NCI-H524 (cell line): ENCODE measurements at regions not wholly inside any gene's neighbourhood (a gene's known extent, or its start where the extent isn't known, plus 50 kb on each side); places are given as distances from the start of the nearest gene placed in this dataset.
A peak's percentile ranks its signal among the peaks of the same experiment; 100 is the strongest.

Experiments used
- DNase-seq, 2 experiments: peaks; one replicate each; lab custom pipeline; 2025; lab: John Stamatoyannopoulos, UW

DNA sequence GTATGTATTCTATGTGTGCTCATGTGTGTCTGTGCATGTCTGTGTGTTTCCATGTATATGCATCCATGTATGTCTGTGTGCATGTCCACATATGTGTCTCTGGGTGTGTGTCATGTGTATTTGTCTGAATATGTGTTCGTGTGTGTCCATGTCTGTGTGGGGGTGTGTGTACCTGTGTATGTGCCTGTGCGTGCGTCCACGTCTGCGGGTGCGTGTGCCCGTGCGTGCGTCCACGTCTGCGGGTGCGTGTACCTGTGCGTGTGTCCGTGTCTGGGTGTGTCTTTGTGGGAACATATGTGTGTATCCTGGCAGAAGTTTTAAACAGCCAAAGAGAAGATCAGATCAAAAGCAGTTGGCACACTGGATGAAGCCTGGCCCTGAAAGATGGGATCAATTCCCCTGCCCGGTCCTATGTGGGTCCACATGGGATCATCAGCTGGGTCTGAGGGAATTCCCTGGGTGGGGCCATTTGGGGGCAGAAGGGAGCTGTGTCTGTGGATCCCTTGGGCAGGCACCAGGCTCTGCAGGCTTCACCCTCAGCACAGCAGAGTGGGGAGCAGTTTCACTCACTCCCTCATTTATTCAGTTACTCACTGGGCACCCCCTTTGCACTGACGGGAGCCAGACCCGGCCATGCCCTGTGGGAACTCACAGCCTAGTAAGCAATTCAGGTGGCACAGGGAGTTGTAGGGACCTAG, 167.4 kb downstream of the MN1 start:
- DNase-seq = no peak

DNA sequence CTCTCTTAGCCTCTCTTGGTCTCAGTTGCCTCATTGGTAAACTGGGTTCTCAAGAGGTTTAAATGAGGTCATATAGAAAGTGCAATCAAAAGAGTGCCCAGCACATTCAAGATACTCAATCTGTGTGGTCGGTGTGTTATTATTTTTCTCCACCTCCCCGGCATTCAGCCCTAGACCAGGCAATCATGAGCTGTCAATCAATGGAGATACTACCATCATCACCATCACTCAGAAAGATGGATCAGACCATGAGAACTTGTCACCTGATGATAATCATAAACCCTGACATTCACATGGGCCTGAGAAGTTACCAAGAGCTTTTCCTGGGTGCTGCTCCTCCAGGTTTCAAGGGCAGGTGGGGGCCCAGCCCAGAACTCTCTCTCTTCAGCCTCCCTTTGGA, 166.1 kb downstream of the MN1 start:
- no peak for DNase-seq

DNA sequence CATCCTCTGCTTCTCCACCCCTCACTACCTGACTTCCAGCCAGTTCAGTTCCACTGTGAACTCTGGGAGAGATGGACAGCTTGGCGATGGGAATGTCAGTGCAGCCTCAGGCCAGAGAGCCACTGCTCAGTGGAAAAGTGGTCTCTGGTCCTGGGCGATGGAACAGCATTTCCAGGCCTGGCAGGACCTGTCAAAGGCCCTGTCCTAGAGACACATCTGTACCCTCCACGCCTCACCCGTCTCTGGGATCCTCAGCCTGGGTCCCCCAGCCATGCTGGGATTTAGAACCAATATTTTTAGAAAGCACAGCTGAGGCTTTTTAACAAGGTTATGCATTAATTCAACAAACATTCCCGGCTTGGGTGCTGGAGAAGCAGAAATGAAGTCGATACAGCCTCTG, 165.7 kb downstream of the MN1 start:
- DNase-seq = no peak

DNA sequence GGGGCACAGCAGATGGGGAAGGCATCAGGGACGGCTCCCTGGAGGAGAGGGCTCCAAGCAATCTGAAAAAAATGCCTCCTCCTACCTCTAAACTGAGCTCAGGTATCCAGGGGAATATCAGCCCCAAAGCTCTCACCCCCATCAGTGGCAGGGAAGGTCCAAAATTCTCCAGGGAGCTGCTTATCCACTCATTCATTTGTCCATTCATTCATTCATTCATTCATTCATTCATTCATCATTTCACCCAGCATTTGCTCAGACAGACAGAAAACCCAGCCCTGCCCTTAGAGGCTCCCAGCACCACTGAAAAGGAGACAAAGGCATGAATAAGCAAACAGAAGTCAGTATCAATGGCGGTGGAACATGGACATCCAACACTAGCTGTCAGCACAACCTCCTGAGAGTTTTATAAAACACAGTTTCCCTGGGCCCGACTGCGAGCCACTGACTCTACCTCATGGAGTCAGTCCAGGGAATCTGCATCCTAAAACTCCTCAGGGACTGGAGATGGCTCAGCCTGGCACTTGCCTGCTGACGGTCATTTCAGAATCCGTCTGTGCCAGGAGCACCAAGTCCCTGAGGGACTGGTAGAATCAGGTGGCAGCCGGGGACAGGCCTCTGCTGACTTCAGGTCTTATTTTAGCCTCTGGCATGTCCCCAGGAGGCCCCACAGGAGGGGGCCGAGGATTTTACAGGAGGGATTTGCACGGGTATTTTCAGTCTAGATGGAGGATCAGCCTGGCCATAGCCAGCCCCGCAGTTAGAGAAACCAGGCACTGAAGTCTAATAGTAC, 164.6 kb downstream of the MN1 start:
- peak in 1 of 2 experiments; percentile 17 for DNase-seq

DNA sequence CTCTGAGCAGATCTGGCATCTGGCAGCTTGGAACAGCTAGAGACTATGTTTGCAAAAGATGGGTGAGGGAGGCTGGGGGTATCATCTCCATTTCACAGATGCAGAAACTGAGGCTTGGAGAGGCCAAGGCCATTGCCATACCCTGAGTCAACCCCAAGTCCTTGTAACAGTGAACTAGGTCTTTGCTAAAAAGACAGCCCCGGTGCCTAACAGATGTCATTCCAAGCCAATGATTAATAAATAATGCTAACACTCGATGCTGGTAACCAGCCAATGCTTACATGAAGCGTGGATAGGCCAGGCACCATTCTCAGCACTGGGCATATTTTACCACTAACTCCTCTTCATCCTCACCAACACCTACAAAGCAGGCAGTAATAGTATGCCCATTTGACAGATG, 164.0 kb downstream of the MN1 start:
- no peak for DNase-seq

DNA sequence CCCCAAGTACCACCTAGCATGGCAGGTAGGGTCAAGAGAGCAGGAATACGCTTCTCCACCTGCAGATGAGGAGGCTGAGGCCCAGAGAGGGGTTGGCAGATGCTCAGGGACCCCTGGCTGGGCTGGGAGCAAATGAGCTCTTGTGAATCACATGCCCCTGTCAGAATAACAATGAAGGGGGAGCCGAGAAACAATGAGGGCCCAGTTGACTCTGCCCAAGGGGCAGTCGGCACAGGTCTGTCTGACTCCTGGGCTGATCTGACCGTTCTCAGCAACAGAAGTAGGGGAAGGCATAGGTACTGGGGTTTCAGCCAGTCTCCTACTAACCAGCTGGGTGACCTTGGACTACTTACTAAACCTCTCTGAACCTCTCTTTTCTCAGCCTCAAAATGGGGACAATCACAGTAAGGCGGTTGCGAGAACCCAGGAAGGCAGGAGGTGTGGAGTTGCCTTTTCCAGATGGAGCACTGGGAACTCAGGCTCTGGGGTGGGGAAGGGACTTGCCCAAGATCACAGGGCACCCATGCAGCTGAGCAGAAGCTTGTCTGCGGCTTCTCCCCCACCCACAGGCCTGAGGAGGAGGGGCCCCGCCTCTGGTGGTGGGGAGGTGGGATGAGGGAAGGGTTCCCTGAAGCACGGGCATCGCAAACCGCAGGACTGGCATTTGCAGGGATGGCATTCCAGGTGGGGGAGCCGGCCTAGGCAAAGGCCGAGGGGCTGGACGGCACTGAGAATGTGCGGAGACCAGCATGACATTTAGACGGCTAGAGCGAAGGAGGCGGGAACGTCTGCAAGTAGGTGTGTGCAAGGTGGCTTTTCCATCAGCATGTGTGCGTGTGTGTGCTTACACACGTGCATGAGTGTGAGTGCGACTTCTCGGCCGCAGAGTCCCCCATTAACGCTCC, 163.0 kb downstream of the MN1 start:
- no peak for DNase-seq

DNA sequence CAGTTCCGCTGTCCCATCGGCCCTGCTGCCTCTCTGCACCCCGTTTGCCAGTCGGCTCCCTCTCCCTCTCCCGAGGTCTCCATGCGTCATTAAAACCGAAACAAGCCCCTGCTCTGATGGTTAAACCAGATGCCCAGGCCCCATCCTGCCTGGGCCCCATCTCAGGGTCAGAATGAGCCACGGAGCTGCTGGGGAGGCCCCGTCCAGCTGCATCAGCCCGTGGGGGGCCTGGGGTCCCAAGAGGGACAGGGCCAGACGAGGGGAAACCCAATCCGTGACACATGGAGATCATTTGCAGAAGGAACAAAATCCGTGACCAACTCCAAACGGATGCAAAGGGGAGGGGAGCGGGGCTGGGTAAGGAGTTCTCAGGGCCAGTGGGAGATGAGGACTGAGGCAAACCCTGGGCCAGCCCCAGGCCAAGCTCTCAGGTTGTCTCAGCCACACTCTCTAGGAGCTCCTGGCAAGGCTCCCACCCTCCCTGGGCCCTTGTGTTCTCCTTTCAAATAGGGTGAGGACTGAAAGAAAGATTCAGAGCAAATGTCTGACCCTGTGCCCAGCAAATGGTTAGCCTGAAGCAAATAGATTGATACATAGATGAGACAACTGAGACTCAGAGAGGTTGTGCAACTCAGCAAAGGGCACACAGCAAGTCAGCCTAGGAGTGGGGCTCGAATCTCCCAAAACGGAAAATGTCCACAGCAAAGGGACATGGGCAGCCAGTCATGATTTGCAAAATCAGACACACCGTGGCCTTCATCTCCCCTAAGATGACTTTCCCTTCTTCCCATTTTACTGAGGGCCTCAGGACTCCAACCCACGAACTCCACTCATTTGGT, 162.1 kb downstream of the MN1 start:
- DNase-seq = no peak

DNA sequence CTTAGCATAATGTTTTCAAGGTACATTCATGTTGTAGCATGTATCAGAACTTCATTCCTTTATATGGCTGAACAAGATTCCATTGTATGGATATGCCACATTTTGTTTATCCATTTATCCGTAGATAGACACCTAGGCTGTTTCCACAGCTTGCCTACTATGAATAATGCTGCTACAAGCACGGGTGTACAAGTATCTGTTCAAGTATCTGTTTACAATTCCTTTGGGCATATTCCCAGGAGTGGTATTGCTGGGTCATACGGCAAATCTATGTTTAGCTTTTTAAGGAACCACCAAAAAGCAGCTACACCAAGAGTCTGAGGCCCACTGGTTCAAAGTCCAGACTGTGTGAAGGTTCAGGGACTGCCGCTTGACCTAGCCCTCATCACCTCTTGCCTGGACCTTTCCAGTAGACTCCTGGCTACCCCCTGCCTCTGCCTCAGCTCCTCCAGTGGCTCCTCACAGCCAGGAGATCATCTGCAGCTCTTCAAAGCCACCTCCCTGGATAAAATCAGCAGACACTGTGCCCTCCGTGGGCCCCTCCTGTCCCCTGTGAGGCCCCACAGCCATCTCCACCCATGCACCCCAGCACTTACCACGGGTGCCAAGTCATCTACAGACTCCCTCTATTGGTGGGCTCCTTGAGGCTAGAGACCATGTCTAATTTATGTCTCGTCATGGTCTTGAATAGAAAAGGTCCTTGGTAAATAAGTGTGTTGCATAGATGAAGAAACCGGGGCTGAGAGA, 160.3 kb downstream of the MN1 start:
- no peak for DNase-seq

DNA sequence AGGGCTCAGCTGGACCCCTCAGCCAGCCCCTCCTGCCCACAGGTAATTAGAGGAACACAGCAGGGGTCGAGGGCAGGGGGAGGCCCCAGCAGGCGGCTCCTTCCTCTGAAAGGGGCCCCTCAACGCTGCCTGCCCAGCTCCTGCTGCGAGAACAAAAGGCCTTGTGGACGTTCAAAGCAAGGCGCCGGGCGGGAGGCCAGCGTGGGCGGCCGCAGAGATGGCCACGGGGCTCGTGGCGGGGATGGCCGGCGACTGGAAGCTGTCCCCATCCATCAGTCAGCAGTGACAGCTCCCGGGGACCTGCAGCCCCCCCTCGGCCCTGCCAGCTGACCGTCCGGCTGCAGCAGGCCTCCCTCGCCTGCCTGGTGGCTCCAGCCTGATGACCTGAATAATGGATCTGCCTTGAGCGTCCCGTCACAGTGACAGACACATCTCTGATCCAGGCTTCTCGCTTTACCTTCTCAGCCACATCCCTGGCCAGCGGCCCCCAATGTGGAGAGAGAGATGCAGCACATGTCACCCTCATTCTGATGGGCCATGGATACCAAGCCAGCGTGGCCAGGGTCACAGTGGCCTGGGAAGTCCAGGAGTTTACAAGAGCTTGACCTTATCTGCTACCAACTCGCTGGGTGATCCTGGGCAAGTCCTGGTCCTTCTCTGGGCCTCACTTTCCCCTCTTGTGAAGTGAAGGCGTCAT, 159.3 kb downstream of the MN1 start:
- no peak for DNase-seq

DNA sequence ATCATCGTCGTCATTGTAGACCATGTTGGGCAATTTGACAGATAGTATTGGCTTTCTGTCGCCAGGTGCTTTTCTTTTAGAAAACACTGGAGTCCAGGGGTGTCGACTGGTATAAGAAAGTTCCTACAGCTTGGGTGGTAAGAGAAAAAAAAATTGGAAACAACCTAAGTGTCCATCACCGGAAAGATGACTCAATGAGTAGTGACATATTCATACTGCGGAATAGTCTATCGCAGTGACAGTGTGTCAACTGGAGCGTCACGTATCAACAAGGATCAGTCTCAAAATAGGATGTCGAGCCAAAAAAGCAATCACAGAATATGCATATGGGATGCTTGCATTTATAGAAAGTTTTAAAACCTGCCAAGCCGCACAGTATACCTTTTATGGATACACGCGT, 157.6 kb downstream of the MN1 start:
- no peak for DNase-seq

DNA sequence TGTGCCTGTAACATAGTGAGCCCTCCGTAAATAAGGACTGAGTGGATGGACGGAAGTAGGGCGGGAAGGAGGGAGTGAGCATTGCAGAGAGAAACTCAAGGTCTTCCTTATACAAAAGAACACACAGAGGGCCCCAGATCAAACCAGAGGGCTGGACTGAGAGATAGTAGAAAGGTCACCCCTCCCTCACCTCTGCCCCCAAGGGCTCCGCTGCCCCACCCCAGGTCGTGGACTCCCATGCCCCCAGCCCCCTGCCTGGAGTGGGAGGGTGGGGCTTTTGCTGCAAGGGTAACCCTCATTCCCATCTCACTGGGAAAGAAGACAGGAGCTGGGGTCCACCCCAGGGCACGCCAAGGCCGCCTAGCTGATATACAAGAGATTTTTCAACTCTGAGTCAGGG, 157.0 kb downstream of the MN1 start:
- DNase-seq = no peak

DNA sequence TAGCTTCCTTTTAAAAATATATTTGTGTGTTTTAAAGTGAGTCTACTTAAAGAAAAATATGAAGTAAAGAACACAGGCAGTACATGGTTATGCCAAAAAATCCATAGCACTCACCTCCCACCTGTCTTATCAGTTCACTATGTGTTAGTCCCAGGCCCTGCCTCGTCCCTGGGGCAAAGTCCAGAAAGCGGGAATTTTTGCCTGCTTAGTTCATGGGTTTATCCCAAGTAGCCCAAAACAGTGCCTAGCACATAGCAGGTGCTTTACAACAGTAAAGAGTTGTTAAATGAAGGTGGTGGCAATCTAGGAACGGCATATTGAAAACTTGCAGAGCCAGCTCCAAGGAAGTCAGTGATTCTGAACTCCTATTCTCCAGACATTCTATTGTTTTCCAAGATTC, 154.0 kb downstream of the MN1 start:
- no peak for DNase-seq

DNA sequence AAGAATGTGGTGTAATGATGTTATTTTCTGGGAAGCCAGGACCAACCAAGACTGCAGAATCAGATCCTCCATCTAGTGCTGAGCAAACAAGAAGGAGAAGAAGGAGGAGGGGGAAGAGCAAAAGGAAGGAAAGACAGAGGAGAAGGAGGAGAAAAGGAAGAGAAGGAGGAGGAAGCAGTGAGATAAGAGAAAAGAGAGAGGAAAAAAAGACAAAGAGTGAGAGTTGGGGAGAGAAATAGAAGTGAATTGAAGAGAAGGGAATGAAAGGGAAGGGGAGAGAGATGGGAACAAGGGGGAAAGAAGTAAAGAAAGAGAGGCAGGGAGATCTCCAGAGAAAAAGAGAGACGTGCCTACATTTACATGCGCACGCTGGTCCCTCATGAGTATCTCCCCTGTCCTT, 153.5 kb downstream of the MN1 start:
- DNase-seq = no peak

DNA sequence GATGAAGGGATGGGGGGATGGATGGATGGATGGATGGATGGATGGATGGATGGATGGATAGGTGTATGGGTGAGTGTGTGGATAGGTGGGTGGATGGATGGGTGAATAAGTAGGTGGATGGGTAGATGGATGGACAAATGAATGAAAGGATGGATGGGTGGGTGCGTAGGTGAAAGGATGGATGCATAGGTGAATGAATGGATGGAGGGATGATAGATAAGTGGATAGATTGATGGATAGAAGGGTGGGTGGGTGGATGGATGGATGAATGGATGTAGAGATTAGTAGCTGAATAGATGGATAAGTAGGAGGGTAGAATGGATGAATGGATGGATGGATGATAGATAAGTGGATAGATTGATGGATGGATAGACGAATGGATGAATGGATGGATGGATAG, 152.7 kb downstream of the MN1 start:
- no peak for DNase-seq

DNA sequence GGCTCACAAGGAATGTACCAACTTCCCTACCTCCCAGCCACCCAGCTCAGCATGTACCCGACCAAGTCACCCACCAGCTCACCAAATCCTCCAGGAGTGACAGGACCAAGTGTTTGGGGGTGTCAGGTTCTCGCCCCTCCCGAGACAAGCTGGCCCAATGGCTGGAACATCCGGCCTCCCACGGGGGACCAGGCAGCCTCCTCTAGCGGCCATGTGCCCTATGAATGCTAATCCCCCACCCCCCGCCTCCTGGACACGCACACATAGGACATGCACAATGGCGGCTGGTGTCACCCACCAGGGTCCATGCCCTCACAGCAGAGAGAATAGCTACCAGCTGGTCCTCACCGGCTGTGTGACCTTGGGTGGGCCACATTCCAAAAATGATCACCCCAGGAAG, 151.0 kb downstream of the MN1 start:
- DNase-seq = no peak

DNA sequence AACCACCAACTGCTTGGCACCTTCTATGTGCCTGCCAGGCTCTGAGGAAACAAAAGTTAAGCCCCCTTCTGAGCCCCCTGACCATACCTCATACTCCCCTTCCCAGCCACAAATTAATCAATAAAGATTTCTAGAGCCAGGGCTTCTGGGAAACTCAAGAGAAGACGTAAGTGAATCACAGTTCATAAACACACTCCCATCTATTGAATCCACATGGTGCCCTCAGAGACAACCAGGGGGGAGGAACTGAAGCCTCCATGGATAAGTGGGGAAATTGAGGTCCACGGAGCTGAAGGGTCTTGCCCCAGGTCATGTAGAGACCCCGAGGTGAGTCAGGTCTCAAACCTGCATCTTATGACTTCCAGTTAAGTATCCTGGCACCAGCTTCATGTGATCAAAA, 150.6 kb downstream of the MN1 start:
- DNase-seq = no peak

DNA sequence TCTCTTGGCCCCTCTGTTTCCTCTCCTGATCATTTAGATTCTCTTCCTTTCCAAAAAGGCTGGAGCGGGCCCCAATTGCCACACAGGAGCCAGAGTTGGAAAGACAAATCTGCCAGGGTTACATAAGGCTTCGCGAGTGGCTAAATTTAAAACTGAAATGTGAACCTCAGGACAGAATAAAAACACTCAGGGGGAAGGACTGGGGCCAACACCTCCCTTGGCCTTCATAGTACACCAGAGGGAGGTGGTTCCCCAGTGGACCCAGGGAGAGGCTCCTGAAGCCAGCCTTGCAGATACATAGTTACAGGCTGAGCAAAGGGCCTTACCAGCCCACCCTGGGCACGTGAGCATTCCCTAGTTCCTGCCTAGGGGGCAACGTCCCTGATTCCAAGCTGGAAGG, 150.1 kb downstream of the MN1 start:
- DNase-seq = no peak

DNA sequence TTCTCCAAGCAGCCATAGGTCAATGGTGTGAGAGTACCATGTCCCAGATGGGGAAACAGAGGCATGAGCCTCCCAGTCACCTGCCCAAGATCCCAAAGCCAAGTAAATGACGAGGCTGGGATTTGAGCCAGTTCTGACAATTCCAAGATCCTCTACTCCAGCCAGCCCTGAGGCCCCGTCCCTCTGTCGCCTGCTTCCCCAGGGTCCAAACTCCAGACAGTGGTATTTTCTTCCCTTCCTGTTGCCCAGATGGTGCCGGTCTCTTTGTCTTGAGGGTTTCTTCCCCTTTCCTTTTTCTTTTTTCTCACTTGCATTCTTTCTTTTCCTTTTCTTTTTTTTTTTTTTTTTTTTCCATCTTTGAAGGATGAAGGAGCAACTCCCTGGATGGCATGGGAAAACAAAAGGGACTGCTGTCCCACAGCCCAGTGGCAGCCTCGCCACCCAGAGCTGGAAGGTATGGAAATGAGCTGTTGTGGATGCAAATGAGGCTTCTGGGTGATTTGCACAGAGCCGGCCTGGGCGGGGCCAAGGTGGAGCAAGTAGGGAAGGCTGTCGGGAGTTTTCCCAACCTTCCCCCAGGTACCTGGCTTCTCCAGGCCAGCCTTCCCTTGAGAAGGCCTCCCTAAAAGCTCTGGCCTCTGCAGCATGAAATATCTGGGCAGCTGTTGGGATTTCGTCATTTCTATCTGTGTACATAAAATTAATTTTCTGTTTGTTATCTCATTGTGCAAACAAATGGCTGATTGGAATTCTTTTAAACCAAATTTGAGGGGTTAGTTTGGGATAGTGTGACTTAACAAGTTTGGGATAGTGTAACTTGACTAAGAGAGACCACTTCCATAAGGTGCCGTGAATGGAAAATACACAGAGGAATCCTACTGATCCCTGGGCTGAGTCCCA, 146.8 kb downstream of the MN1 start:
- no peak for DNase-seq

DNA sequence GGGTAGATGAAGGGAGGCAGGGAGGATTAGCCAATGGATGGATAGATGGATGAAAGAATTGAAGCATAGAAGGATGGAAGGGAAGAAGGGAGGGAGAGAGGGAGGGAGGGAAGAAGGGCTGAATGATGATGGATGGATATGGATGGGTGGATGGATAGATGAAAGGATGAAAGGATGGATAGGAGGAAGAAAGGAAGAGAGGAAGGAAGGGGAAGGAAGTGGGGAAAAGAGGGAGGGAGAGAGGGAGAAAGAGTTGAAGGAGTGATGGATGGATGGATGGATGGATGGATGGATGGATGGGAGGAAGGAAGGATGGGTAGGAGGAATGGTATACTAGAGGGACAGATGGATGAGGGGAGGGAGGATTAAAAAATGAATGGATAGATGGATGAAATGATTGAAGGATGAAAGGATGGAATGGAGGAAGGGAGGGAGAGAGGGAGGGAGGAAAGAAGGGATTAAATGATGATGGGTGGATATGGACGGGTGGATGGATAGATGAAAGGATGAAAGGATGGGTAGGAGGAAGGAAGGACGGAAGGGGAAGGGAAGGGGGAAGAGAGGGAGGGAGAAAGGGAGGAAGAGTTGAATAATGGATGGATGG, 145.9 kb downstream of the MN1 start:
- no peak for DNase-seq
